Ishikawa (cell line): ENCODE measurements at regions not wholly inside any gene's neighbourhood (a gene's known extent, or its start where the extent isn't known, plus 50 kb on each side); places are given as distances from the start of the nearest gene placed in this dataset.
A peak's percentile ranks its signal among the peaks of the same experiment; 100 is the strongest.

Experiments used
- CEBPB ChIP-seq: IDR thresholded peaks from 2 replicates; pipeline ENCODE4 v1.6.1; 2012
- CREB1 ChIP-seq: IDR thresholded peaks from 2 replicates; pipeline ENCODE4 v1.6.1; 2012; ENCODE audit warnings: low read depth
- EGR1 ChIP-seq: IDR thresholded peaks from 2 replicates; pipeline ENCODE4 v1.6.1; 2012
- EP300 ChIP-seq: IDR thresholded peaks from 2 replicates; pipeline ENCODE4 v1.6.1; 2012; ENCODE audit warnings: borderline replicate concordance
- FOXM1 ChIP-seq: IDR thresholded peaks from 2 replicates; pipeline ENCODE4 v1.6.1; 2012; ENCODE audit warnings: low read depth, borderline replicate concordance
- MAX ChIP-seq: IDR thresholded peaks from 2 replicates; pipeline ENCODE4 v1.6.1; 2012
- NFIC ChIP-seq: IDR thresholded peaks from 2 replicates; pipeline ENCODE4 v1.6.1; 2012
- RAD21 ChIP-seq: IDR thresholded peaks from 2 replicates; pipeline ENCODE4 v1.6.1; 2012; ENCODE audit warnings: low read depth
- REST ChIP-seq: IDR thresholded peaks from 2 replicates; pipeline ENCODE4 v1.6.1; 2012; ENCODE audit warnings: low read depth, mild to moderate bottlenecking
- TAF1 ChIP-seq: IDR thresholded peaks from 2 replicates; pipeline ENCODE4 v1.6.1; 2012; ENCODE audit warnings: low read depth, mild to moderate bottlenecking
- TCF12 ChIP-seq: IDR thresholded peaks from 2 replicates; pipeline ENCODE4 v1.6.1; 2012; ENCODE audit warnings: low read depth
- TEAD4 ChIP-seq: IDR thresholded peaks from 2 replicates; pipeline ENCODE4 v1.6.1; 2012
- USF1 ChIP-seq: IDR thresholded peaks from 2 replicates; pipeline ENCODE4 v1.6.1; 2012
- YY1 ChIP-seq: IDR thresholded peaks from 2 replicates; pipeline ENCODE4 v1.6.1; 2012; ENCODE audit warnings: low read depth
- ZBTB7A ChIP-seq: IDR thresholded peaks from 2 replicates; pipeline ENCODE4 v1.6.1; 2012; ENCODE audit warnings: low read depth

DNA sequence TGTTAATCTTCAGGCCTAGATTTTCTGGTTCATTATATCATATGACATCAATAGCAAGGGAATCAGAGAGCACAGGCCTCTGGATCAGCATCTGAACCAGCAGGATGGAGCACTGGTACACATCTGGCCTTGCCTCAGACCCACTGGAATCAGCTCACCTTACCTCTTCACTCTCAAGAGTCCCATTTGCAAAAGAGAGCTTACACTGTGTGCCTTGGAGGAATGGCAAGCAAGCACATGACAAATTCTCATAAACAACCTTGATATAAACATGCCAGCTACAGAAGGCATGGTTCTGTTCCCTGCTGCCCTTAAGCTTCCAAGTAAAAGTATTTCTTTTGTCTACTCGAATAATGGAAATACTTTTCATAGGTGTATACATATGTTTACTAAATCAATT, 128.6 kb upstream of the CPM start:
- TF ChIP-seq CREB1 = no peak
- TF ChIP-seq REST = no peak
- no peak for TF ChIP-seq USF1
- no peak for TF ChIP-seq EGR1
- TF ChIP-seq NFIC = no peak
- TF ChIP-seq ZBTB7A = no peak
- TF ChIP-seq YY1 = no peak
- no peak for TF ChIP-seq MAX
- TF ChIP-seq TCF12 = no peak
- no peak for TF ChIP-seq FOXM1
- no peak for TF ChIP-seq EP300
- TF ChIP-seq TAF1 = no peak
- TF ChIP-seq CEBPB = no peak
- TF ChIP-seq TEAD4 = no peak

DNA sequence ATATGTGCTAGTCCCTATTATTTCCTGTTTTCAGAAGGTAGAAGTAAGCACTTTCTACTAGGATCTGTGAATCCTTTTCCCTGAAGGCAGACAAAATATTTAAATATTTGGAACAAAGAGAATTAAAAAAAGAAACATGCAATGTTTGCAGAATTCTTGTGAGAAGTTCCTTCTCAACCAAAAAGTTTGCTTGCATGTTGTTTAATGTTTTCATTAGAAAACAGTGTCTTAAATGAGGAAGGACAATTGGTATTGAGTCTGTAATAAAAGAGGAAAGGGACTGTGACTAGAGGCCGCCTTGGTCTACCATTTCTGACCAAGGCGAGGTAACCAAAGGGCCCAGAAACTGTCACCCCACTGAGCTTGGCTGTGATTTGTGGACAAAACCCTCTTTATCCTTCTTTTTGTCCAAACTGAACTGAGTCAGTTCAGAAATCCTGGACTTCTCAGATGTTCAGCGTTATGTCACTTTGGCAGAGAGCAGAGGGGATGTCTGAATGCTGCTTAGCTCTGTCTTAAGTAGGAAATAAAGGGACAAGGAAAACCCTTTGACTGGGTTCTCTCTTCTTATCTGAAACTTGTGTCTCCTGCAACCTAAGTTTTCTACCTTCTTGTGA, 129.8 kb upstream of the CPM start:
- TF ChIP-seq MAX = no peak
- no peak for TF ChIP-seq EP300
- no peak for TF ChIP-seq TEAD4
- no peak for TF ChIP-seq NFIC
- no peak for TF ChIP-seq ZBTB7A
- TF ChIP-seq TCF12 = no peak
- TF ChIP-seq TAF1 = no peak
- TF ChIP-seq USF1 = no peak
- no peak for TF ChIP-seq YY1

DNA sequence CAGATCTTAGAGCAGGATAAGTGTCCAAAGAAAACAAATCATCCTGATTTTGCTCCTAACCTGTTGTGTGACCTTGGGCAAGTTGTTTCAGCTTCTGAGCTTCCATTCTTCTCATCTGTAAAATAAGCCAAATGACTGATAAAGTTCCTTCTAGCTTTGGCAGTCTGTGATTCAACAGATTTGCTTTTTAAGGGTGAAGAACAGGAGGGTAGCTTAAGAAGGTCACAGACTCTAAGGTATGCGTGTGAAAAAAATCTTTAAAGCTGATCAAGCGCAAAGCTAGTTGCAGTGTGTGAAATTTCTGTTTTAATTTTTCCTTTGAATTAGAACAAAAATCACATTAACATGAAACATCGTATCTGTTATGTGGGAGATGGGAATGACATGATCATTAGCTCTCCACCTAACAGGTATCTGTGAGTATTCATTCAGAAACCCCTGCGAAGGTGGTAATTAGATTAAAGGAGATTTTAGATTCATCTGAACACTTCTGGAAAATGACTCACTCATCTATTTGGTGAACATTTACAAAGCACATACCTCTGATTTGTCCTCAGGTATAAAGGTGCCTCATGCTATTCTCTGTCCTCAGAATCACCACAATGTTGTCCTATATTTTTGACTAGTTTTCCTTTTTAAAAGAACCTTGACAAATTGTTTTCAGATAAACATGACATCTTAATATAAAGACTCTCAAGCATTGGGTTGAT, 131.9 kb upstream of the CPM start:
- no peak for TF ChIP-seq TAF1
- no peak for TF ChIP-seq MAX
- no peak for TF ChIP-seq ZBTB7A
- no peak for TF ChIP-seq REST
- TF ChIP-seq EGR1 = no peak

GRCh38 chr12:69065775-69066174, 132.8 kb upstream of the CPM start:
- no peak for TF ChIP-seq ZBTB7A
- TF ChIP-seq TCF12 = no peak
- TF ChIP-seq REST = no peak
- peak; percentile 71 for TF ChIP-seq MAX
- TF ChIP-seq CEBPB = peak; percentile 57; the same call in 1 of the 2 replicates
- no peak for TF ChIP-seq FOXM1
- TF ChIP-seq CREB1 = no peak
- TF ChIP-seq RAD21 = no peak
- no peak for TF ChIP-seq TAF1
- TF ChIP-seq EGR1 = no peak
- TF ChIP-seq EP300 = no peak
- no peak for TF ChIP-seq TEAD4
- TF ChIP-seq USF1 = no peak
